Activated CD8-positive, alpha-beta T cell treated with anti-CD3 and anti-CD28 coated beads for 36 hours (primary cell): ENCODE measurements at regions not wholly inside any gene's neighbourhood (a gene's known extent, or its start where the extent isn't known, plus 50 kb on each side); places are given as distances from the start of the nearest gene placed in this dataset.
"Not testable (repeated sequence)": the region's sequence is repeated elsewhere in the genome, so short reads cannot be mapped to it uniquely, and the experiment has no call there.

Source experiments
- ATAC-seq: fragments of 200-7000 bp; cut with Tn5 transposase; one replicate; pipeline ENCODE4 v1.10.0; 2021; ENCODE audit warnings: mild to moderate bottlenecking, moderate library complexity
- CTCF ChIA-PET: fragments of 350-600 bp; sonication (Branson Sonifier 250); formaldehyde crosslinking; loops from one replicate; lab custom pipeline; 2021; ENCODE audit warnings: antibody characterized with exemption; lab: Charles Lee
- POLR2A ChIA-PET: fragments of 350-600 bp; sonication (Branson Sonifier 250); formaldehyde crosslinking; loops from one replicate; lab custom pipeline; 2021; ENCODE audit warnings: antibody characterized with exemption; lab: Charles Lee
- DNase-seq: peaks from one replicate; pipeline ENCODE4 v3.0.0-alpha.2; 2020
- H3K27ac Mint-ChIP-seq: one replicate; pipeline ENCODE4 v1.8.0; 2021; ENCODE audit warnings: mild to moderate bottlenecking, mixed read lengths
- H3K27me3 Mint-ChIP-seq: one replicate; pipeline ENCODE4 v1.8.0; 2021; ENCODE audit warnings: mixed read lengths
- H3K36me3 Mint-ChIP-seq: one replicate; pipeline ENCODE4 v1.8.0; 2021; ENCODE audit warnings: low read depth, mixed read lengths
- H3K4me1 Mint-ChIP-seq: one replicate; pipeline ENCODE4 v1.8.0; 2021; ENCODE audit warnings: low read depth, mixed read lengths
- H3K4me3 Mint-ChIP-seq: one replicate; pipeline ENCODE4 v1.8.0; 2021; ENCODE audit warnings: mild to moderate bottlenecking, moderate library complexity, mixed read lengths
- H3K9me3 Mint-ChIP-seq: one replicate; pipeline ENCODE4 v1.8.0; 2021; ENCODE audit warnings: mixed read lengths
- CTCF ChIP-seq: fragments of 200-600 bp; IDR thresholded peaks from one replicate; pipeline ENCODE4 v1.8.0; 2022; ENCODE audit warnings: antibody characterized with exemption, mild to moderate bottlenecking
- intact Hi-C: fragments of 100-400 bp; cut with micrococcal nuclease; formaldehyde crosslinking; loops from one replicate; pipeline ENCODE4 v1.10.0; 2022

- ChIA-PET POLR2A (no interaction called here), CTCF (no interaction called here)
- DNase-seq (no peak), ATAC-seq (no peak)
- Mint-ChIP-seq H3K4me3 (no peak overlapping the region), H3K27me3 (no peaks in the 10 kb centered on the region), H3K9me3 (peaks cover 5% of the 10 kb centered on the region), H3K36me3 (no peaks in the 10 kb centered on the region), H3K27ac (no peak overlapping the region), H3K4me1 (peaks cover 19% of the 10 kb centered on the region)
- no peak for TF ChIP-seq CTCF
- intact Hi-C loops: no loop called here
These were observed 246.9 kb upstream of the DUSP10 start for GRCh38 chr1:221988829-221989228.

GRCh38 chr1:221987860-221988520 lies 246.1 kb upstream of the DUSP10 start:
- H3K27me3 Mint-ChIP-seq: peaks cover 7% of the 10 kb centered on the region
- TF ChIP-seq CTCF: no peak
- H3K9me3 Mint-ChIP-seq: peaks cover 5% of the 10 kb centered on the region
- H3K4me3 Mint-ChIP-seq: no peak overlapping the region
- H3K27ac Mint-ChIP-seq: no peak overlapping the region
- intact Hi-C loops: no loop called here
- ChIA-PET CTCF (interaction anchor here (1.2 to 1.3 kb wide), 2 partner anchors 21 to 468 kb away, joined by 3 to 4 read pairs; no protein-coding TSS in a partner anchor), POLR2A (no interaction called here)
- H3K4me1 Mint-ChIP-seq: peaks cover 13% of the 10 kb centered on the region
- ATAC-seq: no peak
- DNase-seq: no peak
- no peaks in the 10 kb centered on the region for H3K36me3 Mint-ChIP-seq

- POLR2A ChIA-PET: no interaction called here
- CTCF ChIA-PET: no interaction called here
- H3K36me3 Mint-ChIP-seq: no peaks in the 10 kb centered on the region
- intact Hi-C loops: no loop called here
- DNase-seq (no peak), ATAC-seq (no peak)
- no peaks in the 10 kb centered on the region for H3K9me3 Mint-ChIP-seq
- H3K27me3 Mint-ChIP-seq: peaks cover 7% of the 10 kb centered on the region
- peaks cover 2% of the 10 kb centered on the region for H3K4me1 Mint-ChIP-seq
- no peak overlapping the region for H3K27ac Mint-ChIP-seq
- no peak for TF ChIP-seq CTCF
- no peak overlapping the region for H3K4me3 Mint-ChIP-seq
These were observed 241.6 kb upstream of the DUSP10 start for GRCh38 chr1:221983444-221983843.

GRCh38 chr1:221981461-221981860 lies 239.6 kb upstream of the DUSP10 start:
- ATAC-seq (no peak), DNase-seq (no peak)
- Mint-ChIP-seq H3K4me1 (peaks cover 2% of the 10 kb centered on the region), H3K4me3 (no peak overlapping the region), H3K36me3 (no peaks in the 10 kb centered on the region), H3K9me3 (no peaks in the 10 kb centered on the region), H3K27me3 (peaks cover 7% of the 10 kb centered on the region), H3K27ac (no peak overlapping the region)
- intact Hi-C loops: no loop called here
- no peak for TF ChIP-seq CTCF
- POLR2A ChIA-PET: no interaction called here
- CTCF ChIA-PET: no interaction called here

GRCh38 chr1:221979444-221980032 lies 237.6 kb upstream of the DUSP10 start:
- no peak for TF ChIP-seq CTCF
- ChIA-PET POLR2A (no interaction called here), CTCF (interaction anchor here (0.9 to 1.4 kb wide), 3 partner anchors 12 to 18 kb away, joined by 3 to 4 read pairs (median 4); no protein-coding TSS in a partner anchor)
- Mint-ChIP-seq H3K36me3 (no peaks in the 10 kb centered on the region), H3K27me3 (peaks cover 7% of the 10 kb centered on the region), H3K27ac (peak overlapping the region; percentile 19), H3K4me3 (no peak overlapping the region), H3K4me1 (peaks cover 2% of the 10 kb centered on the region), H3K9me3 (no peaks in the 10 kb centered on the region)
- no peak for ATAC-seq
- no peak for DNase-seq
- intact Hi-C loops: no loop called here

GRCh38 chr1:221978631-221979334 lies 236.9 kb upstream of the DUSP10 start:
- POLR2A ChIA-PET, H3K27ac Mint-ChIP-seq, H3K27me3 Mint-ChIP-seq, H3K36me3 Mint-ChIP-seq, H3K4me3 Mint-ChIP-seq, H3K4me1 Mint-ChIP-seq, intact Hi-C loops, H3K9me3 Mint-ChIP-seq, ATAC-seq, DNase-seq: not testable (repeated sequence)
- CTCF ChIA-PET: interaction anchor here (0.9 to 1.4 kb wide), 3 partner anchors 13 to 18 kb away, joined by 3 to 4 read pairs (median 4); no protein-coding TSS in a partner anchor

GRCh38 chr1:221973787-221974186 lies 231.9 kb upstream of the DUSP10 start:
- POLR2A ChIA-PET, CTCF ChIA-PET, DNase-seq, H3K27ac Mint-ChIP-seq, ATAC-seq, H3K9me3 Mint-ChIP-seq, H3K4me3 Mint-ChIP-seq, H3K27me3 Mint-ChIP-seq, intact Hi-C loops, H3K4me1 Mint-ChIP-seq, H3K36me3 Mint-ChIP-seq: not testable (repeated sequence)
